GM21528 (cell line): ENCODE measurements at regions not wholly inside any gene's neighbourhood (a gene's known extent, or its start where the extent isn't known, plus 50 kb on each side); places are given as distances from the start of the nearest gene placed in this dataset.
"Not testable (repeated sequence)": the region's sequence is repeated elsewhere in the genome, so short reads cannot be mapped to it uniquely, and the experiment has no call there.

Experiments
- ATAC-seq: cut with Tn5 transposase; IDR thresholded peaks from one replicate; pipeline ENCODE4 v1.9.1; 2021; ENCODE audit warnings: mild to moderate bottlenecking, moderate library complexity; ENCODE audit not compliant: unreplicated experiment, low FRiP score

DNA sequence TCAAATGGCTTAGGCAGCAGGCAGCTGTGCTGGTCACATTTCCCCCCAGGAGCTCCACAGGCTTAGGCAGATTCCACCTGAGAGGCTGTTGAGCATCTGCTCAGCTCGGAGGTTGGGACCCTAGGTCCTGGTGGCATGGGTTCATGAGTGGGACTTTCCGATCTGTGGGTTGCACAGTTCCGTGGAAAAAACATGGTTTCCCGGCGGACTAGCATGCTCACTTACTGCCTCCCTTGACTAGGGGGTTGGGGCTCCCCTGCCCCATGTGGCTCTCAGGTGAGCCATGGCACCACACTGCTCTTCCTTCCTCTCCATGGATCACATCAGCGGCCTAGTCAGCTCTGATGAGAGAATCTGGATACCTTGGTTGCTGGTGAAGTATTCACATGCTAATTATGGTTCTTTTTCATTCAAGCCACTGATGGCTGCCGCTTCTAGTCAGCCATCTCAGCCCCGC, 685.1 kb downstream of the METTL15 start:
- no peak for ATAC-seq

DNA sequence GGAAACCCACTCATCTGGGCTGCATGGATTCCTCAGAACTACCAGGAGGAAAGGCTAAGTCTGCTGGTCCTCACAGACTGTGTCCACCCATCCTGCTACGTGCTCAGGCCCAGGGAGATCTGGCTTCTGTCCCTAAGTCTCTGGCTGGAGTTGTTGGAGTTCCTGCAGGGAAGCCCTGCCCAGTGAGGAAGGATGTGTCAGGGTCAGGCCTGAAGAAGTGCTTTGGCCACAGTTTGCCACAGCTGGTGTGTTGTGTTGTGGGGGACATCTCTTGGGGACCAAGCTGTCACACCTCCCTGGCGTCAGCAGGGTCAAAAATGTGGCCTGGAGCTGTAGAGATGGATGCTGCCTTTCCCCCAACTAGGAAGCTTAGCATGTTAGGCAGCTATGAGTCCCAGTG, 684.7 kb downstream of the METTL15 start:
- ATAC-seq = no peak

DNA sequence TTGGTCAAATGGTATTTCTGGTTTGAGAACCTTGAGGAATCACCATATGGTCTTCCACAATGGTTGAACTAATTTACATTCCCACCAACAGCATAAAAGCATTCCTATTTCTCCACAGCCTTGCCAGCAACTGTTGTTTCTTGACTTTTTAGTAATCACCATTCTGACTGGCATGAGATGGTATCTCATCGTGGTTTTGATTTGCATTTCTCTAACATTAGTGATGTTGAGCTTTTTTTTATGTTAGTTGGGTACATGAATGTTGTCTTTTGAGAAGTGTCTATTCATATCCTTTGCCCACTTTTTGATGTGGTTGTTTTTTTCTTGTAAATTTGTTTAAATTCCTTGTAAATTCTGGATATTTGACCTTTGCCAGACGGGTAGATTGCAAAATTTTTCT, 679.7 kb downstream of the METTL15 start:
- not testable (repeated sequence) for ATAC-seq

DNA sequence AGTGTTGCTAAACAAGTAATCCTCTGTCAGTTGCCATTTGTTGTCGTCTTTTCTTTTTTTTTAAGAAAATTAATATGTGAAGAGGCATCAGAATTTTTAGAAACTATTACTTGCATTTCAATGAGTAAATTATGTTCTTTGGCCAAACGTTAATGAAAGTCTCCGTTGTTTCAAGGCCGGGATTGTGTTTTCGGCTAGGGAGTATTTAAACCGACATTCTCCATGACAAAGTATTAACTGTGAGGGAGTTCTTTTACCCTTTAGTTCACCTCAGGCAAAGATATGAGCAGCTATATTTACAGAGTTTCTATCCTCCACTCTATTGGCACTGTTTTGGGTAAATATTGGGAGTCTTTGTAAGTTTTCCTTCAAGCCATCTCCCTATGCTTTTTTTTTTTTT, 668.9 kb downstream of the METTL15 start:
- no peak for ATAC-seq

DNA sequence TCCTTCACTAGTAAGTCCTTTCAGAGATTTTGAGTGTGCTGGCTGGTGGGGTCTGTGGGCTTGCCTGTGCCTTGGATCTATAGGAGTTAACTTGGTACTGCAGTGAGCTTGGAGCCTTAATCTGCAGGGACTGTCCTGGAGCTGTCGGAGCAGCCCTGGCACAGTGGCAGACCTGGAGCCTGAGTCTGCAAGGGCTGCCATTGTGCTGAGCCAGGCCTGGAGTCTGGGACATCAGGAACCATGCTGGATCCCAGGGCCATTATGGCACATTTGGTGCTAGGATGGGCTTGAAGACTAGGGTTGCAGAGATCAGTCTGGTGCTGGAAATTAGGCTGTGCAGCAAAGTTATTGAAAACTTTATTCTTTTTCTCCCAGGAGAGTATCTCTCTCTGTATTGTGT, 665.4 kb downstream of the METTL15 start:
- ATAC-seq = no peak

DNA sequence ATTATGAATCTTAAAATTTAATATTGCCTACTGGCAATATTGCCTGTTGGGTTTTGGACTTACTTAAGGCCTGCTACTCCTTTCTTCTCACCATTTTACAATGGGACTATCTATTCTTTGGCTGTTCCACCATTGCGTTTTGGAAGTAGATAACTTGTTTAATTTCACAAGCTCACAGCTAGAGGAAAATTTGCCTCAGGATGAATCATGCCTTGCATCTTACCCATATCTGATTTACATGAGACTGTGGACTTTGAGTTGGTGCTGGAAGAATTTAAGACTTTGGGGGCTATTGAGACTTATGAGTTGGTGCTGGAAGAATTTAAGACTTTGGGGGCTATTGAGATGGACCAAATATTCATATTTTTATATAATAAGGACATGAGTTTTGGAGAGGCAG, 662.6 kb downstream of the METTL15 start:
- no peak for ATAC-seq

DNA sequence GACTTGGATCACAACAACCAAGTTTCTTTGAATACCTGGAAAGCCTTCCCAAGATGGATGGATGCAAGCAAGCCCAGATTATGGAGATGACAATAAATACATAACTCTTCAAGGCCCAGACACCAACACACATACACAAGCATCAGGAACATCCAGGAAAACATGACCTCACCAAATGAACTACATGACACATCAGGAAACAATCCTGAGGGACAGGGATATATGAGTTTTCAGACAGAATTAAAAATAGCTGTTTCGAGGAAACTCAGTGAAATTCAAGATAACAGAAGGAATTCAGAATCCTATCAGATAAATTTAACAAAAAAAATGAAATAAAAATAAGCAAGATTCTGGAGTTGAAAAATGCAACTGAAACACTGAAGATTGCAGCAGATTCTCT, 659.4 kb downstream of the METTL15 start:
- no peak for ATAC-seq

DNA sequence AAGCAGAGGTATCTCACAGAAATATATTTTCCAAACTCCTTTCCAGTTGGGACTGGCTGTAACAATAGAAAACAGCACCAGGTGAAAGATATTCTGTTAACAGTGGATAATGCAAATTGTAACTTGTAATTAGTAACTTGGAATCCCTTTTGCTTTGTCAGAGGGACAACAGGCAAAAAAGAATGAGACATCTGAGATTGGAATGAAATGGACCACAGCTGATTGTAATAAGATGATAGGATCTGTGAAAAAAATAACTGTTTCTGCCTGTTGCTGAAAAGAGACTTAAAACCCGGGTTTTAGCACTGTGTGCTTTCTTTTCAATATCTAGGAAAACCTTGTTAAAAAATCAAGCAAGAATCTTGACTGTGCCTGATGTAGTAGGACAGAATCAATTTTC, 655.7 kb downstream of the METTL15 start:
- no peak for ATAC-seq

DNA sequence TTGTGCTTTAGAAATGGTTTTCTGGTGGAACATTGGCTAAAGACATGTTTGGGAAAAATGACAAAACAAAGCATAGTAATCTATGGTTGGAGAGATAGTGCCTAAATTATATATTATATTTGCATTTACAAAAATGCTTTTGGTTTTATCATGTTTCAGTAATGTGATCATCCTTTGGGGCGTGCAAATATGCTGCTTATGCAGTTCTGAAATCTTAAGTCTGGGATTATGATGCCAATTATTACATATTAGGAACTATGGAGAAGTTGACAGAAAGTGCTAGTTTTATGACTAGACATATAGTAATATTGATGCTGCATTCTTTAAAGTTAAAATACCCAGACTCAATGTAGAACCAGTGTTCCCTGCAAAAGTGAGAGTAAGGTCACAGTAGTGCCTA, 655.0 kb downstream of the METTL15 start:
- no peak for ATAC-seq

DNA sequence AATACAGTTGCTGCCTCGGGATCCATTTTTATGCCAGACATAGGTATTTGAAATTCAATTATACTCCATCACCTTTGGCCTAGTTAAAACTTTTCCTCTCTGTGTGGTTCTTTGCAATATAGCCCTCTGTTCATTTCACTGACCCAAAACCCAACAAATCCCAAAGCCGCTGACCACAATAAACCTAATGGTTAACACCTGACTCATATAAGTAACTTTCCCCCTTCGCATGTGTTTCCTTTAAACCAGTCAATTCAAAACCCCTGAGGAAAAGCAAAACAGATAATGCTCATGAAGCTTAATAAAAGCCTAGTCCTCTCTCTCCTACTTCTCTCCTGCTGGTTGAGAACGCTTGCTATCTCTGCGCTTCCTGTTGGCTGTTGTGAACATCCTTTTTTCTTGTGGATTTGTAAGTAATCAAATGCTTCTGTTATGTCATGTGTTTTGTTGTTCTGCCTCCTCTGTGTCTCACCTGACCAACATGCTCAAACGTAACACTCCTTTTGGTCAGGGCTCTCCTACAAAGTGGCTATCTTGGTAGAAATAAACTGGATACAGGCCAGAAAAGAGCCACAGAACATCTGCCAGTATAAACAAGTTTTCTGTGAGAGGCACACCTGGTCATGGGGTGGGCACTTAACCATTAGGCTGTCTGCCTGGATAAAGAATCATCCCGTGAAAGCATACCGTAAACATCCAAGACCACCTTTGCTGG, 652.6 kb downstream of the METTL15 start:
- no peak for ATAC-seq

DNA sequence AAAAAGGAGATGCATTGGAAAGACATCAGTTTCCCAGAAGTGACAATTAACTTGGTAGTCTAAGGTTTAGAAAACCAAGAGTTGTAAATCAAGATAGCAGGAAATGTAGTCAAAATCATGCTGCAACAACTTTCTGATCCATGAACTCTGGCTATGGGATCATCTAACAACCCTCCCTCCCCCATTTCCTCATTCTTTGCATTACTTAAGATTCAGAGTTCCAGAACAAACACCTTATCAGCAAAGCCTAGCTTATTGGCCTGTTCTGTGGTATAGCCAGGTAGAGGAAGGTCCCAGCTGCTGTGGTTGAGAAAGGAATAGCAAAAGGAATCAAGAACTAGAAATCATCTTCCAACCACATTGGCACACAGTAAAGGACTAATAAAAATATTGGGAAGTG, 651.1 kb downstream of the METTL15 start:
- ATAC-seq = no peak

DNA sequence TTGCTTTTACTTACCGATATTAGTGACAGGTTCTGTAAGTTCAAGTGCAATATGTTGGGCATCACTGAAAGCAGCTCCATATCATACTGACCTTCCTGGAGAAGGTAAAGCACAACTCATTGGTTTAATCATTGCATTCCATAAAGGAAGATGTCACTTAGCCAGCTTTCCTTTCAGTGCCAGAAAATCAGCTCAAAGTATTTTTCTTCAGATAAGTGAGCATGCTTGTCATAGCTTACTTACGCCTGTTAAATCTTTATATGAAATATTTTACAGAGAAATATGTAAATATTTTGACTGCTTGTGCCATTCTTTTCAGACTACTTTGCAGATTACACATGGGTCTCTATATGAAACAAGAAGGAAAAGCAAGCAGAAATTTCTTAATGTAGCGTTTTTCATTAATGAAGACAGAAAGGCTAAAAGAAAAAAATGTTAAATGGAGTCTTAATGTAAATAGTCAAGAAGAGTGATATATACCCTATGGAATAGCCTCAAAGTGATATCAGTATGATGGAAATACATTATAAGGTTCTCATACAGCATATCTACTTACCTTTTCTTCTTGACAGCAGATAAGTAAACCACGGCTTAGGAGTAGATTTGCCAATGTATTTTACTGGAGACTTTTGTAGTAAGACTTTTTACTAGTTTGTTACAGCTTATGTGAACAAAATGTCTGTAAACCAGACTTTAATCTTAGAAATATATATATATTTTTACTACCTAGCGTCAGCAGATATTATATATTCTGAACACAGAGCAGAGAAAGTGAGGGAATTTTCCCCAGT, 649.7 kb downstream of the METTL15 start:
- ATAC-seq = no peak

DNA sequence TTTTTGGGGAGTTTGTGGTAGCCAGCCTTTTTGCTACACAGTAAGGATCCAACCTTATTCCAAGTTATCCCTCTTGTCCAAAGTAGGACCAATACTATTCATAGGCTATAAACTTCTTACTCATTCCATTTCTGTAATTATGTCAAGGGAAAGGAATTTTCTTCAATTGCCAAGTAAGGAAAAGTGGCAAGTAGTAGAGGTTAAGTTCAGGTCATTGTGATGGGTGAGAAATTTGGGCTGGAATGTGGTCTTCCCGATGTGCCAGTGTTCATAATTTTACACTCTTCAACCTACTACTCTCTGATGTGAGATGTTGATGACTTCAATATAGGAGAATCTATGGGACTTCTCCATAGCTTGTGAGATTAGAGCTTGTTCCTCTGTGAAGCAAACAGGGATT, 648.8 kb downstream of the METTL15 start:
- no peak for ATAC-seq

DNA sequence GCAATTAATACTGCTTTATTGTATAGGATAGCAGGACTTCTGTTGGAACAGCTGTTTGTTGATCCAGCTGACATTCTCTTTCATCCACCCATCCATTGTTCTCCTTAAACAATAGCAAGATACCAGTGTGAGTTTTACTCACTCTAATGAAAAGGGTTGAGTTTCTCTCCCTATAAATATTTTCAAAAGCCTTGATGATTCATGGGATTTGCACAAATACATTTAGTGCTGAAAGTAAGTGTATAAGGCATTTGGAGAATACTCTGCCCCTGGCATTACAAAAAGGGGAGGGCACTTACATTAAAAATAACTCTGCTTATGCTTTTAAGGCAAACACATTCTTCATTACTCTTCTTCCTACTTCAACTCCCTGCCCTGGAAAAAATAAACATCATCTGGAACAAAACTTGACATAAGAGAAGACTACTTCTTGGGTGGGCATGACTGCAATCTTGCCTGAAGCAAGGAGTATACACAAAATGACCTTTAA, 634.9 kb downstream of the METTL15 start:
- ATAC-seq = no peak

DNA sequence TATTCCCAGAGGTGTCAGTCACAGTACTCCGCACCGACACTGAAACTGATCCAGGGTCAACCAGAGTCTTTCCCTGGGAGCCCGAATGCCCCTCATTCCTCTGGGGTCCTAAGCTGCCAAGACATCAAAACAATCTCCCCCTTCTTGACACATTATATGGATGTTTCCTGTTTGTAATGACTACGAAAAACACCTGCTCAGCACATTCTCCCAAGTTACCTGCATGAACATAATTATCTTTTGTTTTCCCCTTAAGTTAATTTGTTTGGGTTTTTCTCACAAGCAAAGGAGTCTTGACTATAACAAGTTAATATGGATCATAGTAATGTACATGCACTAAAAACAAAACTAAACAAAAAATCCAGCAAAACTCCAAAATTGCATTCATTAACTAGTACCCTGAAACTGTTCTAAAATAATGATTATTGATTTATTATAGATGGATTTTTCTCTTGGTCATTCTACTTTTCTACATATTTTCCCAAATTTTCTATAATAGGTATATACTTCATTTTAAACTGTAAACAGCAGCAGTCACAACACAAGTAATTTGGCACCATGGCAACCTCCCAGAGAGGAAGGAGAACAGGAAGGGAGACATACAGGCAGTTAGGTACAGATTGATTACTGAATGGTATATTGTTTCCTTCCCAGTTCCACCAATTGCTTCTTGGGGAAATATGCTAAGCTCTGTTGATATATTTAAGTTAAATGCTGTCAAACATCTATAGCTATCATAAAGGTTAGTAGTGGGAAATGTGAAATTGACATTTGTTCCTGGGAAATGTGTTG, 631.5 kb downstream of the METTL15 start:
- no peak for ATAC-seq

DNA sequence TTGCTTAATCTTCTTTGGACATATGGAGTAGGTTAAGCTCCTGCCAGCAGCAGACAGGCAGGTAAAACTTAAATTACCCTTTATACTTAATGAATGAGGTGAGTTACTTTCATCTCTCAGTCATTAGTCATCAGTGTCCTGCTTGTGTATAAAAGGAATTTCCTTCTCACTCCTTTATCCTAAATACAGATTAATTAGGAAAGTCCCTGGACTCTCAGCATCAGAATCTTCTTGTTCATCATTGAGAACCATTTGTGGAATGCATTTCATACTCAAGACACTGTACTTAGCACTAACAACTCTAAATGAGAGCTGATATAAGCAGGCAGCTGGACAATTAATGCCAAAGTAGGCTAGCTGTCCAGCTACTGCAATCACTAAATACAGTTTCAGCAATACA, 630.4 kb downstream of the METTL15 start:
- ATAC-seq = no peak

DNA sequence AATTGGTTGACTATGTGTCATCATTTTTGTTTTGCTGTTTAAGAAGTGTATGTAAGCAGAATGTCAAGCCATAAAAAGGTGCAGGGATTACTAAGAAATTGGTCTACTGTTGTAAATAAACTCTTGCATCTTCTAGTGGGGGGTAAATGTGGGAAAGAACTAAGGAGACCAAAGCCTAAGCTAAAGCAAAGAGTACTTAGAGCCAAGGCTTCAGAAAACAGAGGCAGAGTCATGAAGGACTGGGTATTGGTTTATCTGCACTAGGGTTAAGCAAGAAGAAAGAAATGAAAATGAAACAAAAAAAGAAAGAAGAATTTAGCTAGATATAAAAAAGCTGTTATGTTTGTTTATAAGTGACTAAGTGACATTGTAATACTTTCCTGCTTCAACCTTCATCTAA, 628.1 kb downstream of the METTL15 start:
- ATAC-seq = no peak

DNA sequence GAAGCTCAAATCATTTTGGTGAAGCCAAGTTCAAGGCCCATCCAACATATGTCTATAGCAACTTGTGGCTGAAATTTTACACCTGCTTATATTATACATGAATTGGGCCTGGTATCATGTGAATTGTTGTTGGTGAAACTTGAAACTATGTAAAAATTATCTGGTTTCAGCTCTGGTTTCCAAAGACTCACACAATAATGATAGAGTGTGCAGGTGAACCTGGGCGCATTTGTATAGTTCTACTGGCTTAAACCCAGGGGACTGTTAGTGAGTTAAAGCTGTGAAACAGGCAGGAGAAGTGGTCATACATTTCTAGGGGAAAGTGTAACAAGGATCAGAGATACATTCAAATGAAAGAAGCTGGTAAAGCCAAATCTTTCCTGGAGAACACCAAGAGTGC, 627.3 kb downstream of the METTL15 start:
- ATAC-seq = no peak

DNA sequence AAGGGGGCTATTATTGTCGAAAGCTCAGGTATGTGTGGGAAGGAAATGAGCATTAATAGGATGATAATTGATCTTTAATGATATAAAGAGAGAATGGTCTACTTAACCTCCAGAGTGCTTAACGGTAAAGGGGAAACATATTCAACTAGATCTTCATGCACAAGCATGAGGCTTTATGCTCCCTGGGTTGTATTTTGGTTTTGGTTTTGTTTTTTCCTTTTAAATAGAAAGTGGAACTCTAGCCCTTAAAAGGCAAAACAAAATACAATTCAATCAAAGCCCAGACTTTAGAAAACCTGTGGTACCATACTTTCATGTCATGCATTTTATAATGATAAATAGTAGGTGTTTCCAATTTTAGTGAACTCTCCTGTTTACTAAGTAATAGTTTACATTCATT, 622.7 kb downstream of the METTL15 start:
- ATAC-seq = no peak

DNA sequence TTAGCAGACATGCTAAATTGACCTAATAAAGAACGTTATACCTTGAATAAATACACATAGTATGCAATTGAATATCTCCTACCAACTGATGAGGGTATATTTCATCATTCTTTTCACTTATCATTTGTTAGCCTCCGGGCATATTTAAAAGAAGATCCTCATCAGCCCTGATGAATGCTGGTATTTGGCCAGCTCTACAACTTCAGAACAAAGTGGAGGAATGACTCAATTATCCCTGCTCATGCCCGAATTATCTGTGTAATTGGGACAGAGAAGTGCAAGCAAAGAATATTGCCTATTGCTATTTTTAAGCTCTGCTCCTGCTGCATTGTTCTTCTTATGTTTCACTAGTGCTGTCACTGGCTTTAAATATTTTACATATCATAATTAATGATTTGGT, 622.1 kb downstream of the METTL15 start:
- ATAC-seq = no peak

DNA sequence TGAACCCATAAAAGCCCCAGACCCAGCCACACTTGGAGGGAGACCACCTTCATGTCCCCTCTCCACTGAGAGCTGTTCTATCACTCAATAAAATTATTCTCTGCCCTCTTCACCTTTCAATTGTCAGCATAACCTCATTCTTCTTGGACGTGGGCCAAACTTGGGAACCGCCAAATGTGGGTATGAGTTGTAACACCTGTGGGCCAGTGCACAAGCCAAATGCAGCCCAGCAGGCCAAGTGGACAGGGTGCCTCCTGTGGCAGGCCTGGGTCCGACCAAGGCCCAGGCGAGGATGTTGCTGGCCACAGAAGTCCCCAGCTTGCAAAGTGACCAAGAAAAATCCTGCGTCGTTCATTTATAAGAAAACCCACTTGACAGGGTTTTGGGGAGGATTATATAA, 621.2 kb downstream of the METTL15 start:
- ATAC-seq = no peak
